ENCODE measurements at regions not wholly inside any gene's neighbourhood (a gene's known extent, or its start where the extent isn't known, plus 50 kb on each side); places are given as distances from the start of the nearest gene placed in this dataset.

DNA sequence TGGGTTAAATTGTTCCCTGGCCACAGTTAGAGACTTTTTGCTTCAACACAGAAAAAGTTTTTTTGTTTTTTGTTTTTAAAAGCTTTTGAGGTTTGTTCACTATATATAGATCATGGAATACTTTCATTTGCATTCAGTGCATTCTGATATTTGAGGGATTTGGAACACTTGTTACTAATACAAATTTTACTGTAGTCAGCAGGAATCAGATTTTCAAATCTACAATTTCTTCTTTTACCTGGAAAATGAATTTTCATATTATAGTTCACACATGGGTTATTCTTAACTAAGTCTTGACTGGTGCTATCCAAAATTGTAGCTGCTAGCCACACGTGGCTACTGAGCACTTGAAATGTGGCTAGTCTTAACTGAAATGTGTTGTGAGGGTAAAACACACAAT, 142.0 kb downstream of the RMI1 start:
- TF ChIP-seq YY1 (IDR thresholded peaks at IDR 0.05; ENCODE audit: insufficient read depth, insufficient read length) (no peak), SUZ12 (IDR thresholded peaks at IDR 0.05; ENCODE audit: extremely low read depth, insufficient read depth, insufficient read length) (no peak)
